ENCODE measurements at regions not wholly inside any gene's neighbourhood (a gene's known extent, or its start where the extent isn't known, plus 50 kb on each side); places are given as distances from the start of the nearest gene placed in this dataset.

GRCh38 chr6:169139179-169139971 is 114.3 kb downstream of the THBS2 start:
- DNase-seq (ENCODE audit: low read depth, low spot score), result no peak
- H3K36me3 ChIP-seq (ENCODE audit: insufficient read depth, low read length), result no peaks in the 10 kb centered on the region
- no peak for TF ChIP-seq EZH2 (IDR thresholded peaks at IDR 0.05)
- TF ChIP-seq FOXP2 (optimal IDR thresholded peaks at IDR 0.05; ENCODE audit: control extremely low read depth, extremely low read length, insufficient read depth), result no peak
- TF ChIP-seq POLR2AphosphoS5 (IDR thresholded peaks at IDR 0.05; ENCODE audit: borderline replicate concordance, low read depth, low read length), result no peak

GRCh38 chr6:169132352-169132940 is 121.2 kb downstream of the THBS2 start:
- Histone ChIP-seq H3K27ac (no peak overlapping the region), H3K9me3 (ENCODE audit: low read depth, low read length) (no peaks in the 10 kb centered on the region), H3K4me3 (no peak overlapping the region), H3K9ac (ENCODE audit: insufficient read length) (no peak overlapping the region), H3K36me3 (ENCODE audit: insufficient read depth, low read length) (no peaks in the 10 kb centered on the region)
- TF ChIP-seq EZH2 (IDR thresholded peaks at IDR 0.05), result no peak
- TF ChIP-seq POLR2AphosphoS5 (IDR thresholded peaks at IDR 0.05; ENCODE audit: borderline replicate concordance, low read depth, low read length), result no peak
- DNase-seq (ENCODE audit: low read depth, low spot score), result no peak

More at GRCh38 chr6:169139179-169139971, 114.3 kb downstream of the THBS2 start:
- H3K4me3 ChIP-seq, result no peak overlapping the region
- no peak overlapping the region for H3K9ac ChIP-seq (ENCODE audit: insufficient read length)
- no peak overlapping the region for H3K27ac ChIP-seq
- H3K9me3 ChIP-seq (ENCODE audit: low read depth, low read length), result no peaks in the 10 kb centered on the region

- no peak overlapping the region for H3K4me3 ChIP-seq
- DNase-seq (ENCODE audit: low read depth, low spot score), result no peak
- TF ChIP-seq FOXP2 (optimal IDR thresholded peaks at IDR 0.05; ENCODE audit: control extremely low read depth, extremely low read length, insufficient read depth), result no peak
- TF ChIP-seq EZH2 (IDR thresholded peaks at IDR 0.05), result no peak
- no peak for TF ChIP-seq POLR2AphosphoS5 (IDR thresholded peaks at IDR 0.05; ENCODE audit: borderline replicate concordance, low read depth, low read length)
- H3K36me3 ChIP-seq (ENCODE audit: insufficient read depth, low read length), result no peaks in the 10 kb centered on the region
- H3K27ac ChIP-seq, result no peak overlapping the region
- H3K9ac ChIP-seq (ENCODE audit: insufficient read length), result no peak overlapping the region
- no peaks in the 10 kb centered on the region for H3K9me3 ChIP-seq (ENCODE audit: low read depth, low read length)
These were observed 122.3 kb downstream of the THBS2 start for GRCh38 chr6:169131390-169131789.

GRCh38 chr6:169130113-169130512 is 123.5 kb downstream of the THBS2 start:
- H3K9ac ChIP-seq (ENCODE audit: insufficient read length), result no peak overlapping the region
- H3K9me3 ChIP-seq (ENCODE audit: low read depth, low read length), result no peaks in the 10 kb centered on the region
- DNase-seq (ENCODE audit: low read depth, low spot score), result no peak
- TF ChIP-seq POLR2AphosphoS5 (IDR thresholded peaks at IDR 0.05; ENCODE audit: borderline replicate concordance, low read depth, low read length) (no peak), FOXP2 (optimal IDR thresholded peaks at IDR 0.05; ENCODE audit: control extremely low read depth, extremely low read length, insufficient read depth) (no peak), EZH2 (IDR thresholded peaks at IDR 0.05) (no peak)
- no peaks in the 10 kb centered on the region for H3K36me3 ChIP-seq (ENCODE audit: insufficient read depth, low read length)
- H3K27ac ChIP-seq, result no peak overlapping the region
- H3K4me3 ChIP-seq, result no peak overlapping the region

- Histone ChIP-seq H3K36me3 (ENCODE audit: insufficient read depth, low read length) (no peaks in the 10 kb centered on the region), H3K4me3 (no peak overlapping the region), H3K27ac (no peak overlapping the region), H3K9me3 (ENCODE audit: low read depth, low read length) (no peaks in the 10 kb centered on the region), H3K9ac (ENCODE audit: insufficient read length) (no peak overlapping the region)
- no peak for DNase-seq (ENCODE audit: low read depth, low spot score)
- TF ChIP-seq POLR2AphosphoS5 (IDR thresholded peaks at IDR 0.05; ENCODE audit: borderline replicate concordance, low read depth, low read length), result no peak
These were observed 132.6 kb downstream of the THBS2 start for GRCh38 chr6:169121013-169121412.

GRCh38 chr6:169119669-169120068 is 134.0 kb downstream of the THBS2 start:
- H3K9me3 ChIP-seq (ENCODE audit: low read depth, low read length), result no peaks in the 10 kb centered on the region
- no peak overlapping the region for H3K9ac ChIP-seq (ENCODE audit: insufficient read length)
- no peak overlapping the region for H3K27ac ChIP-seq
- H3K4me3 ChIP-seq, result no peak overlapping the region
- no peaks in the 10 kb centered on the region for H3K36me3 ChIP-seq (ENCODE audit: insufficient read depth, low read length)
- TF ChIP-seq EZH2 (IDR thresholded peaks at IDR 0.05), result no peak
- no peak for TF ChIP-seq FOXP2 (optimal IDR thresholded peaks at IDR 0.05; ENCODE audit: control extremely low read depth, extremely low read length, insufficient read depth)
- no peak for TF ChIP-seq POLR2AphosphoS5 (IDR thresholded peaks at IDR 0.05; ENCODE audit: borderline replicate concordance, low read depth, low read length)
- no peak for DNase-seq (ENCODE audit: low read depth, low spot score)

DNA sequence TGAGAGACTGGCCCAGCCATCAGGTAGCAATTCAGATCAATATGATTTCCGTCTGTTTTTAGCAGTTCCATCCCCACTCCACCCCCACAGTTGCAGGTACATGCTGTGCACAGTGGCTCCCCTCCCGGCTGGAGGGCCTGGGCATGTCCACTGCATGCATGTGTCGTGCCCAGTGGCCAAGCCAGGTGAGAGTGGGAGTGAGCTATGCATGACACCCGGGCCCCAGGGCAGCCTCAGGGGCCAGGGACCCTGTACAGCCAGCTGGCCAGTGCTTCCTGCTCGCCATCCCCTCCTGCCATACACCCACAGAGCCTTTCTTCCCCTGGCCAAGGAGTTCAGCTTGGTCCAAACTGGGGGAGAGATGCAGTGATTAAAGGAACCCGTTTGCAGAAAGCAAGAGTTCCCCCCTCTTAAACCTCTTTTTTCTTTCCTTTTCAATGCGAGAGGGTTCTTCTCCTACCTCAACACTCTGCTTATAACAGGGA is 135.3 kb downstream of the THBS2 start:
- TF ChIP-seq FOXP2 (optimal IDR thresholded peaks at IDR 0.05; ENCODE audit: control extremely low read depth, extremely low read length, insufficient read depth) (no peak), EZH2 (IDR thresholded peaks at IDR 0.05) (no peak), POLR2AphosphoS5 (IDR thresholded peaks at IDR 0.05; ENCODE audit: borderline replicate concordance, low read depth, low read length) (no peak)
- Histone ChIP-seq H3K9me3 (ENCODE audit: low read depth, low read length) (no peaks in the 10 kb centered on the region), H3K36me3 (ENCODE audit: insufficient read depth, low read length) (no peaks in the 10 kb centered on the region), H3K4me3 (no peak overlapping the region), H3K27ac (no peak overlapping the region), H3K9ac (ENCODE audit: insufficient read length) (no peak overlapping the region)
- DNase-seq (ENCODE audit: low read depth, low spot score), result no peak

DNA sequence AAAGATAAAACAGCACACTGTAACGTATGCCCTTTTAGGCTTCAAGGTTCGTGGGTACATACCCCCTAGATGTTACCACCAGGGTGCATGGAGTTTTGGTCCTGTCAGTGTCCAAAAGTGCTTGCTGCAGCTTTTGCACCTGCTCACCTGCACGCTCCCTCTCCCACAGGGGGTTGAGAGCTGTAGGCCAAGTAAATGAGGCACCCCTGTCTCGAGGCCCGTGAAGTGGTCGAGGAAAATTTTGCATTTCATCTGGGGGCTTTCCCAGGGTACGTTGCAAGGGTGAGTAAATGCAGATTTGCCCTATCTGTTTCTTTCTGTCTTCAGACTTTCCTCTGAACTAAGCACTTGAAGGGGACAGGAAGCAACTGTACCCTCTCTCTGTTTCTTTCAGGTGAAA is 136.0 kb downstream of the THBS2 start:
- Histone ChIP-seq H3K9ac (ENCODE audit: insufficient read length) (no peak overlapping the region), H3K9me3 (ENCODE audit: low read depth, low read length) (no peaks in the 10 kb centered on the region), H3K27ac (no peak overlapping the region), H3K4me3 (no peak overlapping the region), H3K36me3 (ENCODE audit: insufficient read depth, low read length) (no peaks in the 10 kb centered on the region)
- TF ChIP-seq EZH2 (IDR thresholded peaks at IDR 0.05), result no peak
- TF ChIP-seq POLR2AphosphoS5 (IDR thresholded peaks at IDR 0.05; ENCODE audit: borderline replicate concordance, low read depth, low read length), result no peak
- no peak for TF ChIP-seq FOXP2 (optimal IDR thresholded peaks at IDR 0.05; ENCODE audit: control extremely low read depth, extremely low read length, insufficient read depth)
- no peak for DNase-seq (ENCODE audit: low read depth, low spot score)
